ENCODE measurements at regions not wholly inside any gene's neighbourhood (a gene's known extent, or its start where the extent isn't known, plus 50 kb on each side); places are given as distances from the start of the nearest gene placed in this dataset.

DNA sequence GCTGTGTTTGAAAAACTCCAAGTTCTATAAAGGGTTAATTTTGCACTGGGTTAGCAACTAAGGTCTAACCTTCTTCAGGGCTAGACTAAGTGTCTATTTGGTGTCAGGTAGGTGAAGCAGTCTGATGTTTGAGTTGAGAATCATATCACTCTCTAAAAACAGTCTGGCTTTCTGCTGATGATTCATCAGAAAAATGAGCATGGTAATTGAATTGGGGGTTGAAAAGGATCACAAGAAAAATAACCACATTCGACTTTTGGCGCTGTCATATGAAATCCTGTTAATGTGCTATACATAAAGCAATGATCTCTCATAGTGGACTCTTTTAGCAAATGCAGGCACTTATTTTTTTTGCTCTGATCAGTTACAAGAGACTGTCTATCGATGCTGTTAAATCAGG, 242.2 kb upstream of the AZI2 start:
- H3K27ac ChIP-seq = no peak overlapping the region
- no peak overlapping the region for H3K4me3 ChIP-seq
- TF ChIP-seq, protein P1, sequence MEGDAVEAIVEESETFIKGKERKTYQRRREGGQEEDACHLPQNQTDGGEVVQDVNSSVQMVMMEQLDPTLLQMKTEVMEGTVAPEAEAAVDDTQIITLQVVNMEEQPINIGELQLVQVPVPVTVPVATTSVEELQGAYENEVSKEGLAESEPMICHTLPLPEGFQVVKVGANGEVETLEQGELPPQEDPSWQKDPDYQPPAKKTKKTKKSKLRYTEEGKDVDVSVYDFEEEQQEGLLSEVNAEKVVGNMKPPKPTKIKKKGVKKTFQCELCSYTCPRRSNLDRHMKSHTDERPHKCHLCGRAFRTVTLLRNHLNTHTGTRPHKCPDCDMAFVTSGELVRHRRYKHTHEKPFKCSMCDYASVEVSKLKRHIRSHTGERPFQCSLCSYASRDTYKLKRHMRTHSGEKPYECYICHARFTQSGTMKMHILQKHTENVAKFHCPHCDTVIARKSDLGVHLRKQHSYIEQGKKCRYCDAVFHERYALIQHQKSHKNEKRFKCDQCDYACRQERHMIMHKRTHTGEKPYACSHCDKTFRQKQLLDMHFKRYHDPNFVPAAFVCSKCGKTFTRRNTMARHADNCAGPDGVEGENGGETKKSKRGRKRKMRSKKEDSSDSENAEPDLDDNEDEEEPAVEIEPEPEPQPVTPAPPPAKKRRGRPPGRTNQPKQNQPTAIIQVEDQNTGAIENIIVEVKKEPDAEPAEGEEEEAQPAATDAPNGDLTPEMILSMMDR (IDR thresholded peaks at IDR 0.05) = no peak
- no peak for DNase-seq (ENCODE audit: low spot score)

DNA sequence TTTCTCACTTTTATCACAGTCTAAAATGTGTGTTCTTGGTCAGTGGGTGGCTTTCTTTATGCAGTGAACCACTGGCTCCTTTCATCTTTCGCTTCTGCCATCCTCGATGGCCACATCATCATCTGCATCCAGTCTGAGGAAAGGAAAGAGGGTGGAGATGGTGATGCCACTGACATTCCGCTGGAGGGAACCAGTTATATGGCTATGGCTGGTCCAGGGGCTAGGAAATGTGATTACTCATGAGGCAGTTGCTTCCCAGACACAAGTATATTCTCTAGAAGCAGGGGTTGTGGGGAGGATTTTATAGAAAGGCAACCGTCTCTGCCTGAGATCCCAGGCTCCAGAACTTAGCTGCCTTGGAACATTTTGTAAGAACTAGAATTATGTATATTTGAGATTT, 246.7 kb upstream of the AZI2 start:
- Histone ChIP-seq H3K4me3 (no peak overlapping the region), H3K27ac (no peak overlapping the region)
- TF ChIP-seq, protein P1 (IDR thresholded peaks at IDR 0.05) = no peak
- no peak for DNase-seq (ENCODE audit: low spot score)

DNA sequence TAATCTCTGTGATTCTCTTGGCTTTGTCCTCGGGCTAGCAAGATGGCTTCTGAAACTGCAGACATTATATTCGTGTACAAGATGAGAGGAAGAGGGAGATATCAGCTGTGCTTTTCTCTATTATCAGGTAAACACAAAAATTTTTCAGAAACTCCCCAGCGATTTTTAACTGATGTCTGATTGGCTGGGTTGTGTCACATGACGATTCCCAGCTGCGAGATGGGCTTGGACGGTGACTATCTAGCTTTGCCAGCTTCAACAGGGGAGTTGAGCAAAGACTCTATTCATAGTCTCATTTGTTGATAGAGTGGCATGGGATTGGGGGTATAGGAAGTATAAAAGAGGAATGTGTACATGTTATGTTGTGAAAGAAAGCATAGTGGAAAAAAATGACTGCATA, 248.8 kb upstream of the AZI2 start:
- H3K4me3 ChIP-seq = no peak overlapping the region
- no peak overlapping the region for H3K27ac ChIP-seq
- TF ChIP-seq, protein P1 (IDR thresholded peaks at IDR 0.05) = no peak
- DNase-seq (ENCODE audit: low spot score) = no peak

DNA sequence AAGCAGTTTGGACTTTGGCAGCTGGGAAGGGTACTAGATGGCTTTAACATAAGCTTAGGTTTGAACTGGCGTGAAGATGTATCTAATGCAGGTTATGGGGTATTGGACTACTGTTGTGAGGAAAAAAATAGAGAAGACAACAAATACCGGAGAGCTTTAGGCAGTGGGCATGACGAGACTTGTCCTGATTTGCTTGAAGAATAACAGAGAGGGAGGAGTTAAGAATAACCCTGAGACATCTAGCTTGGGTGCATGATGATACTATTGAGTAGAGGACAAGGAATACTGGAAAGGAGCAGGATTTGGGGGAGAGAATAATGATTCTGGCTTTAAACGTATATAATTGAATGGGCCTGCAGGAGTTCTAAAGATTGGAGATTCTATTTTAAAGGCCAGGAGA, 249.5 kb upstream of the AZI2 start:
- no peak overlapping the region for H3K27ac ChIP-seq
- H3K4me3 ChIP-seq = no peak overlapping the region
- no peak for DNase-seq (ENCODE audit: low spot score)
- TF ChIP-seq, protein P1 (IDR thresholded peaks at IDR 0.05) = no peak

DNA sequence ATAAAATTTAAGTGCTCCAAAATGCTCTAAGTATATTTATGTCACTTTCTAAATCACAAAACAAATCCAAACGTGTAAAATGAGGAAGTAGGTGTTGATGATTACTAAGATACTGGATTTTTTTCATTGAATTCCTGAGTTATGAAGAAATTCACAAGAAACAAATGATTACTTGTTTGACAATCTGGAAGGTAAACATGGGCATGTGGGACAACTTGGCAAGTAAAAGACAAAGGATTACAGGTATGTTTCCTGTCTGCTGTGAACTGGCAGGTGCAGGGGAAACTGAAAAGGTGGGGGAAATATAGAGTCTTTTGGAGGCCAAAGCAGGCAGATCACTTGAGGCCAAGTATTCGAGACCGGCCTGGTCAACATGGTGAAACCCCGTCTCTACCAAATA, 252.7 kb upstream of the AZI2 start:
- TF ChIP-seq, protein P1 (IDR thresholded peaks at IDR 0.05) = no peak
- Histone ChIP-seq H3K4me3 (no peak overlapping the region), H3K27ac (no peak overlapping the region)
- DNase-seq (ENCODE audit: low spot score) = no peak

DNA sequence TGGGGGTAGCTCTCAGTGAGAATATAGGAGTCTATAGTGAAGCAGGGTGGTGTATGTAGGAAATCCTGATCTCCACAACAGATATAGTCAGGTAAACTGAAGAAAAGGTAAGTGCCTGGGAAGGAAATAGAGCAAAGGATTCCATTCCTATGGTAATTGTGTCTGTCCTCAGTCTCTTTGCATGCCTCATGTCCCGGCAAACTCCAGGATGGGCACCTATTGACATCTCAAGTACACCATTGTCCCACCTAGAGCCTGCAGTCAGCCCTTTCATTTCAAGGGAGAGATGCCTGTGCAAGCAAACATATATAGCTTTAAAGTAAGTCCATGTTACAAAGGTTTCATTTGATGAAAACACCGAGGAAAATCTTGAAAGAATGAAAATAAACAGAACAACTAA, 257.7 kb upstream of the AZI2 start:
- Histone ChIP-seq H3K27ac (no peak overlapping the region), H3K4me3 (no peak overlapping the region)
- TF ChIP-seq, protein P1 (IDR thresholded peaks at IDR 0.05) = no peak
- DNase-seq (ENCODE audit: low spot score) = no peak

DNA sequence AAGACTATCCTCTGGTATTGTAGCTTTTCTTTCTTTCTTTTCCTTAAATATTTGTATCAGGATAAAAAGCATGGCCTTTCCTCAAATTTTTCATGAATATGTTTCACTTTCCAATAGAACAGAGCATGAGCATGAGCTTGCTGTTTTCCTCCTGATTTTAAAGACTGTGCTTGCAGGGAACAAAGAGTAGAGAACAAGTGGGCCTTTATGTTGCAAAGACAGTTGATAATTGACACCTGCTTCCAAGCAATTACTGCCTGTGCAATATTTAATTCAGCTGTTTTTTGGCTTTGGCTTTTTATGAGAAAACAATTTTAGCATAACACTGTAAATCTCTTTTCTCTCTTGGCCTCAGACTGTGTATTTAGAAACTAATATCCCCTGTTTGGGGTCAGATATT, 263.6 kb upstream of the AZI2 start:
- TF ChIP-seq, protein P1 (IDR thresholded peaks at IDR 0.05) = no peak
- Histone ChIP-seq H3K4me3 (no peak overlapping the region), H3K27ac (no peak overlapping the region)
- DNase-seq (ENCODE audit: low spot score) = no peak

All from coronary artery (tissue), 2 donors.